GM21825 (cell line): ENCODE measurements at regions not wholly inside any gene's neighbourhood (a gene's known extent, or its start where the extent isn't known, plus 50 kb on each side); places are given as distances from the start of the nearest gene placed in this dataset.
"Not testable (repeated sequence)": the region's sequence is repeated elsewhere in the genome, so short reads cannot be mapped to it uniquely, and the experiment has no call there.

Source experiments
- ATAC-seq: cut with Tn5 transposase; IDR thresholded peaks from one replicate; pipeline ENCODE4 v1.9.1; 2021; ENCODE audit warnings: mild to moderate bottlenecking, moderate library complexity; ENCODE audit not compliant: unreplicated experiment

DNA sequence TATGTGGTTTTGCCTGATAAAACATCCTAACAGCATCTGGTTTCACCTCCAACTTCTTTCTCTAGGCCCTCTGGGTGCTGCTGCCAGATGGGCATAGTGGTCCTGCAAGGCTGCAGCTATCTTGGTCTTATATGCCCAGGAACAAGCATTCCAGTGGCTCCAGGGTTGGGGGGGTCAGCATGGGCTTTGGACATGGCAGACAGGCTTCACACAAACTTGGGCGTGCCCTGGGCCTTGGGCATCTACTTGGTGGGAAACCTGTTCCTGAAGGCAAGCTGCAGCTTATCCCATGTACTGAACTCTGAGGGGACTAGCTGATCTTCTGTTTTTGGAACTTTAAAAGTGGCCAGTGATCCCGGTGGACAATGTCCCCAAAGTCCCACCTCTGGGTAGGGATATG is 54.9 kb upstream of the ZNF678 start:
- no peak for ATAC-seq

DNA sequence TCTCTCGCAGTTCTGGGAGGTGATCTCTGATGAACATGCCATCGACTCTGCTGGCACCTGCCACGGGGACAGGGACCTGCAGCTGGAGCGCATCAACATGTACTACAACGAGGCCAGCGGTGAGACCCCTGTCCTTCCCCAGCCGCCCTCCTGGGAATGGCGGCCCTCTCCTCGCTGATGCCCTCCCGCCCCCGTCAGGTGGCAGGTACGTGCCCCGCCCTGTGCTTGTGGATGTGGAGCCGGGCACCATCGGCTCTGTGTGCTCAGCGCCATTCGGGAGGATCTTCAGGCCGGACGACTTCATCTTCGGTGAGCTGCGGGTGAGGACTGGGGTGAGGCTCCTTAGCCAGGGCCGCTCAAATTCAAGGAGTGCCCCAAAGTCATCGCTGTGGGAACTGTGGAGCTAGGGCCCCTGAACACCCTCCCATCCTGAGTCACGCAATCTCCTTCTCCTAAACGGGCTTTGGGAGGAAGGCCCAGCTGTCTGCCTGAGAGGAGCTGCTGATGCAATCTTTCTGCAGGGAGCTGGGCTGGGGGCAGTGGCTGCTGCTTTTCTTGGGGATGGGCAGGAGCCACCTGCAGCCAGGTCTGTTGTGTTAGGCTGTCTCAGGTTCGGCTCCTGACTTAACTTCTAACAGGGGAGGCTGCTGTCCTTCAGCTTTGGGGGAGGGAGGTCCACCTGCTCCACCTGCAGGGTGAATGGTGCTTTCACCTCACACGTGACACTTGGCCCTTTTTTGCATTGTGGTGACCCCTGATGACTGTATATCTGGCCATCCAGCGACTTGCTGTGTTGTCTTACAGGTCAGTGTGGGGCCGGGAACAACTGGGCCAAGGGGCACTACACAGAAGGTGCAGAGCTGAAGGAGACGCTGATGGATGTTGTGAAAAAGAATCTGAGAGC is 56.6 kb upstream of the ZNF678 start:
- not testable (repeated sequence) for ATAC-seq

- not testable (repeated sequence) for ATAC-seq
Observed at GRCh38 chr1:227496045-227496444, 67.3 kb upstream of the ZNF678 start.

DNA sequence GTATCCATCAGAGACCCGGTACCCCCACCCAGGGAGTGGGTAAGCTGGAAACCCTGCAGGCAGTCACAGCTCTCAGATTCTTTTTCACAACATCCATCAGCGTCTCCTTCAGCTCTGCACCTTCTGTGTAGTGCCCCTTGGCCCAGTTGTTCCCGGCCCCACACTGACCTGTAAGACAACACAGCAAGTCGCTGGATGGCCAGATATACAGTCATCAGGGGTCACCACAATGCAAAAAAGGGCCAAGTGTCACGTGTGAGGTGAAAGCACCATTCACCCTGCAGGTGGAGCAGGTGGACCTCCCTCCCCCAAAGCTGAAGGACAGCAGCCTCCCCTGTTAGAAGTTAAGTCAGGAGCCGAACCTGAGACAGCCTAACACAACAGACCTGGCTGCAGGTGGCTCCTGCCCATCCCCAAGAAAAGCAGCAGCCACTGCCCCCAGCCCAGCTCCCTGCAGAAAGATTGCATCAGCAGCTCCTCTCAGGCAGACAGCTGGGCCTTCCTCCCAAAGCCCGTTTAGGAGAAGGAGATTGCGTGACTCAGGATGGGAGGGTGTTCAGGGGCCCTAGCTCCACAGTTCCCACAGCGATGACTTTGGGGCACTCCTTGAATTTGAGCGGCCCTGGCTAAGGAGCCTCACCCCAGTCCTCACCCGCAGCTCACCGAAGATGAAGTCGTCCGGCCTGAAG is 69.3 kb upstream of the ZNF678 start:
- not testable (repeated sequence) for ATAC-seq

DNA sequence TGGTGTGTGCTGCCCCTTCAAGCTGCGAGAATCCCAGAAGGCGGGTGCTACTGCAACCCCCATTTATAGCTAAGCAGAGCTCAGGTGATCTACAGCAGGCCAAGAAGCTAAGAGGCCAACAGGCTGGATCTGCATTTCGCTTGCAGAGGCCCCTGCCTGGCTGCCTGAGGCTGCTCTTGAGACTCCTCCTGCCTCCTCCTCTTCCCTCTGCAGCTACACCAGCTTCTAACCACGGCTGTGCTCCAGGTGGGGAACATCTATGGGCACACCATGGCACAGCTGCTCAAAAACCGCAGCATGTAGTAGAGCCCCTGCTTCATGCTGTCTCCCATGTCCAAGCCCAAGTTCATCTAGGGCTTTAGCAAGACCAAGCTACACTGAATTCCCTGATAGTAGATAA is 72.9 kb upstream of the ZNF678 start:
- ATAC-seq = no peak

DNA sequence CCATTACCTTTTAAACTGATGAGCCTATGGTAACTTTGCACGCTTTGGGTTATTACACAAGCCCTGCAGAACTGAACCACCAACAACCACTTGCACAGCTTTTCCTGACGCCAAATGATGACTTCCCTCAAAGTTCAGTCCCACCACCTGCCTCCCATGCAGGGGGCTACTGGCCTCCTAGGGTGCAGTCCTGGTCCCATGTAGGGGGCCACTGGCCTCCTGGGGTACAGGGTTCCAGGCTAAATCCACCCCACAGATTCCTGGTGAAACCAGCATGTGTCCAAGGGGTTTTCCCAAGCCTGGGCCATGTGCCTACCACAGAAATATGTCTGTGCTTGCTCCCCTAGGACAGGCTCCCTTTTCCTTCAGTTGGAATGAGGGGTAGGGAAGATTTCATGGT is 73.4 kb upstream of the ZNF678 start:
- ATAC-seq = no peak

GRCh38 chr1:227489572-227489971 is 73.8 kb upstream of the ZNF678 start:
- ATAC-seq = no peak

GRCh38 chr1:227487606-227488005 is 75.8 kb upstream of the ZNF678 start:
- no peak for ATAC-seq

- no peak for ATAC-seq
Observed at GRCh38 chr1:227486559-227486958, 76.8 kb upstream of the ZNF678 start.

- ATAC-seq = no peak
Observed at GRCh38 chr1:227482023-227482299, 81.4 kb upstream of the ZNF678 start.

DNA sequence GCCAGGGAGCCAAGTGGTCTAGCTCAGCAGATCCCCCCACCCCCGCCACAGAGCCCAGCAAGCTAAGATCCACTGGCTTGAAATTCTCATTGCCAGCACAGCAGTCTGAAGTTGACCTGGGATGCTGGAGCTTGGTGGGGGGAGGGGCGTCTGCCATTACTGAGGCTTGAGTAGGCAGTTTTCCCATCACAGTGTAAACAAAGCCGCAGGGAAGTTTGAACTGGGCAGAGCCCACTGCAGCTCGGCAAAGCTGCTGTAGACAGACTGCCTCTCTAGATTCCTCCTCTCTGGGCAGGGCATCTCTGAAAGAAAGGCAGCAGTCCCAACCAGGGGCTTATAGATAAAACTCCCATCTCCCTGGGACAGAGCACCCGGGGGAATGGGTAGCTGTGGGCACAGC is 89.3 kb upstream of the ZNF678 start:
- ATAC-seq = not testable (repeated sequence)

- ATAC-seq = no peak
Observed at GRCh38 chr1:227472772-227473171, 90.6 kb upstream of the ZNF678 start.

DNA sequence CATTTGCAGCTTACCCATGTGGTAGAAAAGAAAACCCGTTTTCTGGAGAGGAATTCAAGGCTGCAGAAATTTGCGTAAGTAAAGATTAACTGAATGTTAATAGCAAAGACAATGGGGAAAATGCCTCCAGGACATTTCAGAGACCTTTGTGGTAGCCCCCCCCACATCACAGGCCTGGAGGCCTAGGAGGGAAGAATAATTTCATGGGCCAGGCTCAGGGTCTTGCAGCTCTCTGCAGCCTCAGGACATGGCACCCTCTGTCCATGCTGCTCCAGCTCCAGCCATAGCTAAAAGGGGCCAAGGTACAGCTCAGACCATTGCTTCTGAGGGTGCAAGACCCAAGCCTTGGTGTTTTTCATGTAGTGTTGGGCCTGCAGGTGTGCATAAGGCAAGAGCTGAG is 92.7 kb upstream of the ZNF678 start:
- ATAC-seq = no peak

DNA sequence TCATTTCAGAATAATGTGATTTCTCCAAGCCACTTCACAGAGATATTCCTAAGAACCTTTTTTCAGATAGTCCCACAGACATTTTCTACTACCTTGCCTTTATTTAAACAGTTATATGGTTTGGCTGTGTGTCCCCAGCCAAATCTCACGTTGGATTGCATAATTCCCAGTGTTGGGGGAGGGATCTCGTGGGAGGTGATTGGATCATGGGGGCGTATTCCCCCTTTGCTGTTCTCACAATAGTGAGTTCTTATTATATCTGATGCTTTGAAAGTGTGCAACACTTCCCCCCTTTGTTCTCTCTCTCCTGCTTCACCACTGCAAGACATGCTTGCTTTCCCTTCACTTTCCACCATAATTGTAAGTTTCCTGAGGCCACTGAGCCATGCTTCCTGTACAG is 93.6 kb upstream of the ZNF678 start:
- ATAC-seq = no peak

- no peak for ATAC-seq
Observed at GRCh38 chr1:227466039-227466645, 97.2 kb upstream of the ZNF678 start.

GRCh38 chr1:227465256-227465655 is 98.1 kb upstream of the ZNF678 start:
- ATAC-seq = no peak

- no peak for ATAC-seq
Observed at GRCh38 chr1:227459977-227460376, 103.4 kb upstream of the ZNF678 start.

- no peak for ATAC-seq
Observed at GRCh38 chr1:227459326-227459841, 104.0 kb upstream of the ZNF678 start.

DNA sequence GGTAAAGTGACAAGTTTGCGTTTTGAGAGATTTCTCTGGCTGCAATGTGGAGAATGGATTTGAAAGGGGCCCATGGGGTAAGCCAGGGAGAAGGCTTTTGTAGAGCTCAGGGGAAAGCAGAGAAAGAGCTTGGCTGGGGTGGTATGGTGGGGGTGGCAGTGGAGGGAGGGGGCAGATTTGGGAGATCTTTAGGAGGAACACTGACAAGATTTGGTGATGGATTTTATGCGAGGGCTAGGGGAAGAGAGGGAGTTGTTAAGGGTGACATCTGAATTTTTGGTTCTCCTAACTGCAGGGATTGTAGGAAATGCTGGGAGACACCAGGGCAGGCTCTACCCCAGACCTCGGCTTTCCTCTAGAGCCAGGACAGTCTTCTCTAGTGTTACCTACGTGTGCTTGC is 108.7 kb upstream of the ZNF678 start:
- ATAC-seq = no peak

DNA sequence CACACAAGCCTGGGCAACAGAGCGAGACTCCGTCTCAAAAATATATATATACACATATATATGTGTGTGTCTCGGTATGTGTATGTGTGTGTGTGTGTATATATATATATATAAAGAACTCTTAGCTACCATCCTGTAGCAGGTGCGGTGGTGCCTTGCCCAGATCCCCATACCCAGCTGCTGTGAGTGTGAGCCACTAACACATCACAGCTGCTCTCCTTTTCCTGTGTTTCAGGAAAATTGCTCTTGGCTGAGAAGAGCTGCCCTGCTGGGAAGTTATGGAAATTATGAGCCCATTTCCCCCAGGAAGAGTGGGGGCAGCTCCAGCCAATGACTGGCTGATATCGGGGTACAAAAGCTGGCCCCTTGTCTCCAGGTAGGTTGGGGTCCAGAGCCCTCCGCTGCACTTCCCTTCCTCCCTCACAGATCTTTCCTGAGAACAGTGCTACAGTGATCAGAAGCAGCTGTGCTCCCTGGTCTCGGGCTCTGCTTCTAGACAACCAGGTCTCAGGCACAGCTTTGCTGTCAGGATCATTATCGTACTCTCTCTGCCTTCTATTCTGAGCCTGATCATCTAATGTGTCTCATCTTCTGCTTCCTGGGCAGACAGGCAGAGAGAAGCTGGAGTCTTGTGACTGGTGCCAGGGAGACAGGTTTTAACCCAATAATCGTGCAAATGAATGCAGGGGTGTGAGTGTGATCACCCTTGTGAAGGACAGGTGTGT is 109.6 kb upstream of the ZNF678 start:
- ATAC-seq = no peak

DNA sequence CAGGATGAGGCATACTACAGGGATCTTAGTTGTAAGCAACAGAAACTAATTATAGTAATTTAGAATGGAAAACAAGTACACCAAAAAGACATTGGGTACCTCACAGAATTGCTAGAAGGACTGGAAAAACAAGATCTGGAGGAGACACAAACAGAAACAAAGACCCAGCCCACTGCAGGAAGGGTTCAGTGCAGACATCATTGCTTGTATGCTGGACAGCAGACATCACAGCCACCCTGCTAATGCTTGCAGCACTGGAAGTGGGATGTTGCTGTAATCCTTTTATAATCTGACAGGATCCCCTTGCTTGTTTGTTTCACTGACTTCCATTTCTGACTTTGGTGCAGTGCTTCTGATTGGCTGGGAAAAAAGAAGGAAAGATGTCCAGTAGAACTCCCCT is 111.4 kb upstream of the ZNF678 start:
- no peak for ATAC-seq
